Heart left ventricle (tissue), 13 donors: ENCODE measurements at regions not wholly inside any gene's neighbourhood (a gene's known extent, or its start where the extent isn't known, plus 50 kb on each side); places are given as distances from the start of the nearest gene placed in this dataset.

ENCODE experiments used
- CTCF ChIP-seq, 12 donors: fragments of 200-600 bp; sonication (generic) in 4 of 12; IDR thresholded peaks; one replicate each; pipeline versions ENCODE4 v1.5.0 to v1.8.0; 2018 to 2022; ENCODE audit warnings: antibody characterized with exemption in 12 of 12, mild to moderate bottlenecking in 5 of 12
- POLR2A ChIP-seq, 2 donors: fragments of 450-650 bp; IDR thresholded peaks; one replicate each; pipeline ENCODE4 v1.6.1; 2017; ENCODE audit warnings: antibody characterized with exemption in 2 of 2, mild to moderate bottlenecking in 2 of 2, moderate library complexity in 2 of 2
- donor health status: ischemic (EF 13 %, LVEDD 7.1; RV severe dilation, severe dysfunction).
- donor health status: DM: no; HTN: yes; CAD: no.
- donor health status: DM: no; HTN: no; CAD: no.
- donor health status: ischemic (EF 25% LVEDD 6.9; RV normal size, moderate dysfunction).
- donor health status: ischemic (EF 25% LVEDD 5.7; RV mildly dilated, moderate dysfunction).
- donor health status: ischemic (EF 35%, LVEDD 5.7; RV mildly dilated, moderate dysfunction).
- donor health status: nonischemic (EF 11% LVEDD 7.7; RV severe dilation, severe dysfunction).
- donor health status: DM: yes; HTN: yes; CAD: no.
- donor health status: PGD.
- donor health status: ischemic (EF 29% LVEDD 5.4; RV normal size, mild dysfunction).
- donor health status: nonischemic (EF 23%, LVEDD 6.1; RV moderate dilation, normal function).

GRCh38 chr3:94612631-94613030 lies 549.8 kb downstream of the NSUN3 start:
- TF ChIP-seq CTCF (IDR thresholded peaks at IDR 0.05) (no peak), POLR2A (IDR thresholded peaks at IDR 0.05) (no peak)
